LNCAP (cell line): ENCODE measurements at regions not wholly inside any gene's neighbourhood (a gene's known extent, or its start where the extent isn't known, plus 50 kb on each side); places are given as distances from the start of the nearest gene placed in this dataset.

Experiments used
- TF ChIP-seq, protein P1 (sequence below): fragments of 450-650 bp; IDR thresholded peaks from 2 replicates; pipeline ENCODE4 v1.5.1; 2017; ENCODE audit warnings: mild to moderate bottlenecking

DNA sequence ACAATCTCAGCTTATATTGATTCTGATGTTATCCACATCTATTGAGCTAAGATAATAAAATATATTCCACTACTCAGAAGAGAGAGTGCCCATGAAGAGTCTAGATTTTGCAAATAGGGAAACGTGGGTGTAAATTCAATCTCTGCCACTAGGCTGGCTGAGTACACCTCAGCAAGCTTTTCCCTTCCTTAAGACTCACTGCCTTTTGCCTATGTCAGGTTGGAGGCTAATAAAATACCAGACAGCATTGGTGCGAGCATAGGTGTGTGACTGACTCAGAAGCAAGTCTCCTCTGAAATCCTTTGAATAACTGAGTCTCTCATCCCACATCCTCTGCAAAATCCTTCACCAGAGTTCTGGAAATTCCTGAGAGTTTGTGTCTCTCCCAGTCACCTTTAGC lies 405.4 kb upstream of the CPEB2 start:
- TF ChIP-seq, protein P1, sequence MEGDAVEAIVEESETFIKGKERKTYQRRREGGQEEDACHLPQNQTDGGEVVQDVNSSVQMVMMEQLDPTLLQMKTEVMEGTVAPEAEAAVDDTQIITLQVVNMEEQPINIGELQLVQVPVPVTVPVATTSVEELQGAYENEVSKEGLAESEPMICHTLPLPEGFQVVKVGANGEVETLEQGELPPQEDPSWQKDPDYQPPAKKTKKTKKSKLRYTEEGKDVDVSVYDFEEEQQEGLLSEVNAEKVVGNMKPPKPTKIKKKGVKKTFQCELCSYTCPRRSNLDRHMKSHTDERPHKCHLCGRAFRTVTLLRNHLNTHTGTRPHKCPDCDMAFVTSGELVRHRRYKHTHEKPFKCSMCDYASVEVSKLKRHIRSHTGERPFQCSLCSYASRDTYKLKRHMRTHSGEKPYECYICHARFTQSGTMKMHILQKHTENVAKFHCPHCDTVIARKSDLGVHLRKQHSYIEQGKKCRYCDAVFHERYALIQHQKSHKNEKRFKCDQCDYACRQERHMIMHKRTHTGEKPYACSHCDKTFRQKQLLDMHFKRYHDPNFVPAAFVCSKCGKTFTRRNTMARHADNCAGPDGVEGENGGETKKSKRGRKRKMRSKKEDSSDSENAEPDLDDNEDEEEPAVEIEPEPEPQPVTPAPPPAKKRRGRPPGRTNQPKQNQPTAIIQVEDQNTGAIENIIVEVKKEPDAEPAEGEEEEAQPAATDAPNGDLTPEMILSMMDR, result no peak

DNA sequence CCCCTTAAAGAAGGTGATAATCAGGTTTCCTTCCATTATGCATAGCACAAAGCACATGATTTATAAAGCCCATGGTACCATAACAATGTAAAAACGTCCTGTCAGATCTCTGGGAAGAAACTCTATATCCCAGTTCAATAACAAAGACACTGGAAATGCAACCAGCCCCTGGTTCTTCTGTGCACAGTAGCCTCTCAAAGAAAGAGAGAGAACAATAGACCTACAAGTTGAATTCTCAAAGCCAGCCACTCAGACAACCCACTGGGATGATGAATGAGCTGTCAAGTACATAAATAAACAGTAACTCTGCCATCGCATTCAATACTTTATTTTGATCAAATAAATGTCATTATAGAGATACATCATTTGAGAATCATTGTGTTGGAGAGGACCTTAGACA lies 400.1 kb upstream of the CPEB2 start:
- TF ChIP-seq, protein P1, result no peak

DNA sequence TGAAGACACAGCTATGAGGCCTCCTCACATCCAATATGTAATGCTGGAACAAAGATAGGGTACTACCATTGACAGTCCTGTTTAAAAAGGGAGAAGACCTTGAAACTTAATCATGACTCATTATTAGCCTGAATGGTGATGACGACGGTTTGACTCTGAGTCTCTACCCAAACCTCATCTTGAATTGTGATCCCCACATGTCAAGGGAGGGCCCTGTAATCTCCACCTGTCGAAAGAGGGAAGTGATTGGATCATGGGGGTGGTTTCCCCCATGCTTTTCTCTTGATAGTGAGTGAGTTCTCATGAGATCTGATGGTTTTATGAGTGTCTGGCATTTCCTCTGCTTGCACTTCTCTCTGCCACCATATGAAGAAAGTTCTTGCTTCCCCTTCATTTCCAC lies 395.3 kb upstream of the CPEB2 start:
- TF ChIP-seq, protein P1, result no peak

DNA sequence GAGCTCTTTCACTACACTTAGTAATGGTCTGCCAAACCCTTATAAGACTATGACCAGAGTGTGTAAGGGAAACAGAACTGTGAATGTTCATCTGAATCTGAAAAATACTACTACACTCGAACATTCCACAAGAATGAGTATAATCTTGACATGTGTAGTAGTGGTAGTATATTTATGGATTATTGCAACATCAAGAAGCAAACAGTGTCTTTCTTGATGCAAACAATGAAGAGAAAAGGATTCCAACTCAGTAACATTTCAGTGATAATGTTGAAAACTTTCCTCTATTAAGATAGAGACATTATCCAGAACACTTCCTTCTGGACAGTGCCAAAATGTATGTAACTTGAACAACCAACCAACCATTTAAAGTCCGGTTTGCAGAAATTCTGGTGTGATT lies 394.7 kb upstream of the CPEB2 start:
- TF ChIP-seq, protein P1, result no peak

DNA sequence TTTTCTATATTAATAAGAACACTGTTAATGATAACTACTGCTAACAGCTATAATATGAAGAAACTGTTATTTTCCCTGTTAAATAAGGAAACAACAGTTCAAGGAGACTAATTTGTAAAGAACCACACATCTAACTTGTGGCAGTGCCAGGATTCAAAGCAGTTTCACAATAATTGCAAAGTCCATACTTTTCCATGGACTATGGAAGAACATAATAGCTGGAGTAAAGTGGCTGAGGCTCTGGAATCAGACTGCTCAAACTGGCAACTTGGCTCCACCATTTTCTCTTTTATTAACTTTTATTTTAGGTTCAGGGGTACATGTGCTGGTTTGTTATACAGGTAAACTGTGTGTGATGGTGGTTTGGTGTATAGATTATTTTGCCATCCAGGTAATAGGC lies 393.7 kb upstream of the CPEB2 start:
- TF ChIP-seq, protein P1, result no peak

DNA sequence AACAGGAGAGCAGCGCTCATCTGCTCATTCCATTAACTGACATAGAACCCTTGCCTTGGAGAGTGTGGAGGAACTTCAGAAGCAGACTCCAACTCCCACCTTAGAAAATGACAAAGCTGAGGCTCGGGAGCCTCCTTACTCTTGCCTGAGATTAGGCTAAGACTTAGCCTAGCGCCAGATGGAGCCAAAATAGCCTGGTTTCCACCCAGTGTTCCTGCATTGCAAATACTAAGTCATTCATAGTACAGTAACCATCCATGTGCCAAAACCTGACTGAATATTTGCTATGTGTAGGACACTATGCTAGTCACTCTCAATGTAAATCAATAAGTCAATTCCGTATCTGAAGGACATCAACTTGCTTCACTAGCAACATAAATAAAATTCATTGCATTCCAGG lies 387.4 kb upstream of the CPEB2 start:
- TF ChIP-seq, protein P1, result no peak

DNA sequence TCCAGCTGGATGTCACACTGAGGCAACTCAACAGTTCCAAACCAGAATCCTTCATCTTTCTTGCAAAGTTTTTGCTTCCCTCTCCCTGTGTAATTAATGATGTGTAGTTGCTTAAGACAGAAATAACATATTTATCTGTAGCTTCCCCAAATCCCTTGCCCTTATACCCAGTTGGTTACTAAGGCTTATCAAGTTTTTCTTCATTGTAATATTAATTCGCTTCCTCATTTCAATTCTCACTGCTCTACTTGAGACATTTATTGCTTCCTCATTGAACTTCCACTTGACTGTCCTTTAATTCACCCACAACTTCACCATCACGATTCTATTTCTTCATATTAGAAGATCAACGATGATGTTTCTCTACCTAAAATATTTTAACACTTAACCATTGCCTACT lies 386.6 kb upstream of the CPEB2 start:
- TF ChIP-seq, protein P1, result no peak

DNA sequence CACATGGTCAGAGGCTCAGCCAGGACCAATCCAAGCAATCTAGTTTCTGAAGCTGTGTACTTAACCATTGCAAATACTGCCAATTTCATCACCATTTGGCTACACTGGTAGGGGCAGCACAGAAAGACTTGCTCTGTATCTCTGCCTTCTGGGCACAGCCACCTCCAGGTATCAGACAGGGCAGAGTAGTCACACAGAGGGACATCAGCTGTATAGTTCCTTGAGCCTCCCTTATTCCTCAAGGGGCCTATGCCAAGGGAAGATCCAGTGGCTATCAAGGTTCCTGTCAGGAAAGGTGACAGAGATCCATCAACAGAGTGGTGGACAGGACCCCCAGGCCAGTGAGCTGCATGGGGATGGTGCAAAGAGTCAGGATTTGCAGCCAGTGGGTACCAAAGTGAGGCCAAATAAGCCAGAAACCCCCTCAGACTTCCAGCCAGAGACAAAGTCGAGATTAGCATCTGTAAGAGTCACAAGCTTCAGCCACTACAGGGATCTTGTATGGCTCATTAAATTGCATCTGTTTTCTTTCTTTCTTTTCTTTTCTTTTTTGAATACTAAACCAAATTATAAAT lies 381.6 kb upstream of the CPEB2 start:
- TF ChIP-seq, protein P1, result no peak
